NCI-H748 treated with DMSO at 0.1 percent for 48 hours (cell line): ENCODE measurements at regions not wholly inside any gene's neighbourhood (a gene's known extent, or its start where the extent isn't known, plus 50 kb on each side); places are given as distances from the start of the nearest gene placed in this dataset.
"Not testable (repeated sequence)": the region's sequence is repeated elsewhere in the genome, so short reads cannot be mapped to it uniquely, and the experiment has no call there.

Source experiments
- DNase-seq: peaks from one replicate; lab custom pipeline; 2025; lab: John Stamatoyannopoulos, UW

GRCh38 chr4:115454228-115454627, 340.8 kb upstream of the NDST4 start:
- no peak for DNase-seq

GRCh38 chr4:115453416-115453815, 340.0 kb upstream of the NDST4 start:
- no peak for DNase-seq

GRCh38 chr4:115452229-115452628, 338.8 kb upstream of the NDST4 start:
- DNase-seq: not testable (repeated sequence)

GRCh38 chr4:115437739-115438138, 324.3 kb upstream of the NDST4 start:
- DNase-seq: no peak

GRCh38 chr4:115433491-115433890, 320.1 kb upstream of the NDST4 start:
- DNase-seq: no peak

GRCh38 chr4:115430024-115430423, 316.6 kb upstream of the NDST4 start:
- no peak for DNase-seq

GRCh38 chr4:115428455-115428854, 315.0 kb upstream of the NDST4 start:
- DNase-seq: no peak

GRCh38 chr4:115424852-115425251, 311.4 kb upstream of the NDST4 start:
- no peak for DNase-seq

GRCh38 chr4:115418635-115419396, 305.4 kb upstream of the NDST4 start:
- DNase-seq: no peak

GRCh38 chr4:115396034-115396433, 282.6 kb upstream of the NDST4 start:
- DNase-seq: no peak

- DNase-seq: no peak
Measured at GRCh38 chr4:115376866-115377265, 263.4 kb upstream of the NDST4 start.

- DNase-seq: no peak
Measured at GRCh38 chr4:115374621-115375020, 261.2 kb upstream of the NDST4 start.

GRCh38 chr4:115370490-115370889, 257.1 kb upstream of the NDST4 start:
- no peak for DNase-seq

- DNase-seq: no peak
Measured at GRCh38 chr4:115370012-115370411, 256.6 kb upstream of the NDST4 start.

- DNase-seq: no peak
Measured at GRCh38 chr4:115366390-115366789, 253.0 kb upstream of the NDST4 start.

GRCh38 chr4:115365185-115365584, 251.8 kb upstream of the NDST4 start:
- no peak for DNase-seq

- no peak for DNase-seq
Measured at GRCh38 chr4:115361781-115362180, 248.4 kb upstream of the NDST4 start.

GRCh38 chr4:115360431-115360830, 247.0 kb upstream of the NDST4 start:
- DNase-seq: no peak

- no peak for DNase-seq
Measured at GRCh38 chr4:115357776-115358175, 244.4 kb upstream of the NDST4 start.

- DNase-seq: no peak
Measured at GRCh38 chr4:115356176-115356575, 242.8 kb upstream of the NDST4 start.

- no peak for DNase-seq
Measured at GRCh38 chr4:115355329-115355728, 241.9 kb upstream of the NDST4 start.

- no peak for DNase-seq
Measured at GRCh38 chr4:115353370-115353769, 239.9 kb upstream of the NDST4 start.

GRCh38 chr4:115343171-115343570, 229.8 kb upstream of the NDST4 start:
- no peak for DNase-seq

GRCh38 chr4:115334736-115335411, 221.5 kb upstream of the NDST4 start:
- DNase-seq: no peak
